Activated naive CD8-positive, alpha-beta T cell treated with anti-CD3 and anti-CD28 coated beads for 36 hours (primary cell): ENCODE measurements at regions not wholly inside any gene's neighbourhood (a gene's known extent, or its start where the extent isn't known, plus 50 kb on each side); places are given as distances from the start of the nearest gene placed in this dataset.

Experiments used
- DNase-seq: peaks from one replicate; pipeline ENCODE4 v3.0.0; 2021
- H3K27ac Mint-ChIP-seq: one replicate; pipeline ENCODE4 v1.8.0; 2022; ENCODE audit warnings: mild to moderate bottlenecking, moderate library complexity, mixed read lengths
- H3K27me3 Mint-ChIP-seq: one replicate; pipeline ENCODE4 v1.8.0; 2022; ENCODE audit warnings: mild to moderate bottlenecking, mixed read lengths
- H3K36me3 Mint-ChIP-seq: one replicate; pipeline ENCODE4 v1.8.0; 2021; ENCODE audit warnings: mild to moderate bottlenecking, mixed read lengths
- H3K4me1 Mint-ChIP-seq: one replicate; pipeline ENCODE4 v1.8.0; 2021; ENCODE audit warnings: mixed read lengths
- H3K4me3 Mint-ChIP-seq: one replicate; pipeline ENCODE4 v1.8.0; 2022; ENCODE audit warnings: mild to moderate bottlenecking, moderate library complexity, mixed read lengths
- H3K9me3 Mint-ChIP-seq: one replicate; pipeline ENCODE4 v1.8.0; 2022; ENCODE audit warnings: mixed read lengths

DNA sequence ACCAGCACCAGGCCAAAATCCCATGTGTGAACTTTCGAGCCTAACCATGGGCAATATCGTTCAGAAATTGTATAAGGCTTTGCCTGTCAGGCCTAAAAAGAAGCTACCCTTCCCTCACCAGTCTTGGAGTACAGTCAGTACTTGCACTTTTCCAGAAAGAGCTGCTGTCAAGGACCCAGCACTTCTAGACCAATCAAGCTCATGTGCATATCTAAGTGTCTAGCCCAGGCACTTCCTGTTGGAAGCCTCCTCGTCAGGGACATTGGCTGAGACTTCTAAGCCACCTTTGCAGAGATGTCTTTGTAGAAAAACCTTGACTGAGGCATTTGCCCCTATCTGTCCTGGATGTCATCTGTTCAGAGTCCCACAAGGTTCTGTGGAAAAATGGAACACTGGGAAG lies 1930.5 kb downstream of the EFNA5 start:
- Mint-ChIP-seq H3K27me3 (no peaks in the 10 kb centered on the region), H3K27ac (no peak overlapping the region), H3K4me1 (no peaks in the 10 kb centered on the region), H3K9me3 (peaks cover 6% of the 10 kb centered on the region), H3K36me3 (no peaks in the 10 kb centered on the region), H3K4me3 (no peak overlapping the region)
- DNase-seq: no peak

DNA sequence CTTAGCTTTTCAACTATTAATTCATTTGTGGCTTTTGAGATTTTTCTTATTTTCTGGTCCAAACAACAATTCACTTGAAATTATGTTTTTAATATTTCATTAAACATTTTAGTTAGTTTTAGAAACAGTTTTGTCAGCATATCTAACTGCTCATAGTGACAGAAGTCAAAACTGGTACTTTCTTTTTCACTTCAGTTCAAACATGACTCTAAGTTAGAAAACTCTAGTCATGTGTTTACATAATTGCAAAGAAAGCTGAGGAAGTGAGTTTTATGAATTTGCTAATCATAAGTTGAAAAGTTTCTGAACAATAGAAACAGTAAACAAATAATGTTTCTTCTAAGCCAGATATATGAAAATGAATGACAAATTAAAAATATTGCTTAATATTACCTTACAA lies 1931.0 kb downstream of the EFNA5 start:
- DNase-seq: no peak

DNA sequence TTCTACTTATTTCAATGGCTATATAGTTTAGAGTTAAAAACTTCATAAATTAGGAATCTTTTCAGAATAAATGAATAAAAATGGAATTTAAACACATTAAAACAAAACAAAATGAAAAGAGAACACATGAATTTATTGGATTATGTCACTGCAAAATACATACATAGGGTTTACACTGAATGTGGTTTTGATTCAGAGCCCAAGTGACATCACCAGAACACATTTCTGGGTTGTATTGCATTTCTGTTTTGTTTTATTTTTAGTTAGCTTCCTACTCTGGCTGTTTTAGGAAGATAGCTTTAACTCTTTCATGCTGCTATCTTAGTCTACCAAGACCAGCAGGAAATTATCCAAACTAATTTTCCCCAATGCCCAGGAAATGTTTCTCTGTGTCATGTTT lies 1935.0 kb downstream of the EFNA5 start:
- H3K36me3 Mint-ChIP-seq: no peaks in the 10 kb centered on the region
- H3K4me3 Mint-ChIP-seq: no peak overlapping the region
- peaks cover 3% of the 10 kb centered on the region for H3K9me3 Mint-ChIP-seq
- no peaks in the 10 kb centered on the region for H3K4me1 Mint-ChIP-seq
- no peaks in the 10 kb centered on the region for H3K27me3 Mint-ChIP-seq
- DNase-seq: no peak
- no peak overlapping the region for H3K27ac Mint-ChIP-seq

More for the DNA sequence above, 1931.0 kb downstream of the EFNA5 start:
- peaks cover 6% of the 10 kb centered on the region for H3K9me3 Mint-ChIP-seq
- no peaks in the 10 kb centered on the region for H3K27me3 Mint-ChIP-seq
- no peaks in the 10 kb centered on the region for H3K4me1 Mint-ChIP-seq
- H3K4me3 Mint-ChIP-seq: no peak overlapping the region
- no peaks in the 10 kb centered on the region for H3K36me3 Mint-ChIP-seq
- no peak overlapping the region for H3K27ac Mint-ChIP-seq

DNA sequence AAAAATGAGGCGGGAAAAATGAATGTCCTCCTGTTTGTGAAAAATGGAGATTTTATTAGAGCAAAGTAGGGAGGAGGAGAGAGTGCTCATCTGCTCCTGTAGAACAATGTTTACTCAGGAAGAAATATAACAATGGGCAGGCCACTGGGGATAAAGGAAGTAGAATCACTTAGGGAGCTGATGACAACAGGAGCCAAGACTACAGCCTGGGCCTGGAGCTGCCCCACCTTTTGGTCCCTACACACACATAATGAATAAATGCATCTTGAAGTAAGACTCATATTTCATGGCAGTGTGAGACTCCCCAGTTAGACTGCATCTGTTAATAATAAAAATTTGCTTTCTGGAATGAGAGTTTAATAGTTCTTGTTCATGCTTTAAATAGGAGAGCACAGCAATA lies 1939.8 kb downstream of the EFNA5 start:
- no peak for DNase-seq
- H3K4me1 Mint-ChIP-seq: no peaks in the 10 kb centered on the region
- no peaks in the 10 kb centered on the region for H3K27me3 Mint-ChIP-seq
- H3K4me3 Mint-ChIP-seq: no peak overlapping the region
- H3K27ac Mint-ChIP-seq: no peak overlapping the region
- H3K36me3 Mint-ChIP-seq: no peaks in the 10 kb centered on the region
- H3K9me3 Mint-ChIP-seq: peaks cover 2% of the 10 kb centered on the region

DNA sequence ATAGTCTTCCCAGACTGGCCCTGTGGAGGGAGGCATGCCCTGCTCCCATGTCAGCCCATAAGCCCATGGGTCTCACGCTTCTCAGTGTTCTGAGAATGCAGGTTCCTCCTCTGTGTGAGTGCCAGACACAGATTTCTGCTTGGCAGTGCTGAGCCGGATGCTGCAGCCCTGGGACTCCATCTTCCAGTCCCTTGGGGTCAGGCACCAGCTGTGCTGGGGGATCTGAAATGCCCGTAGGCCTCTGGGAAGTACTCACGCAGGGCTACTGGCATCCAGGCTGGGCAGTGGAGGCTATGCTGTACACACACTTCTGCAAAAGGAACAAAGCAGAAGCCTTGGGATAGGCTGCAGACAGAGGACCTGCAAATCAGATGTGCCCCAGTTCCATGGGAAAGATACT lies 1944.6 kb downstream of the EFNA5 start:
- Mint-ChIP-seq H3K4me3 (no peak overlapping the region), H3K36me3 (no peaks in the 10 kb centered on the region), H3K27me3 (no peaks in the 10 kb centered on the region), H3K9me3 (peaks cover 10% of the 10 kb centered on the region), H3K27ac (no peak overlapping the region), H3K4me1 (no peaks in the 10 kb centered on the region)
- no peak for DNase-seq

DNA sequence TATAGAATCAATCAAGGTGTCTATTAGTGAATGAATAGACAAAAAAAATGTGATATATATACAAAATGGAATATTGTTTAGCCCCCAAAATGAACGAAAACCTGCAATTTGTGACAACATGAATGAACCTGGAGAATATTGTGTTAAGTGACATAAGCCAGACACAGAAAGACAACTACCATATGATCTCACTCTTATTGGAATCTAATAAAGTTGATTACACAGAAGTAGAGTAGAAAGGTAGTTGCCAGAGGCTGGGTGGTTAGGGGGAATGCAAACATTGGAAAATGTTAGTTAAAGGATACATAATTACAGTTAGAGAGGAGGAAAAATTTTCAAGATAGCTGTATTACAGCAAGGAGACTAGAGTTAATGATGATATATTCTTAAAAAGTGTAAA lies 1962.3 kb downstream of the EFNA5 start:
- no peaks in the 10 kb centered on the region for H3K4me1 Mint-ChIP-seq

DNA sequence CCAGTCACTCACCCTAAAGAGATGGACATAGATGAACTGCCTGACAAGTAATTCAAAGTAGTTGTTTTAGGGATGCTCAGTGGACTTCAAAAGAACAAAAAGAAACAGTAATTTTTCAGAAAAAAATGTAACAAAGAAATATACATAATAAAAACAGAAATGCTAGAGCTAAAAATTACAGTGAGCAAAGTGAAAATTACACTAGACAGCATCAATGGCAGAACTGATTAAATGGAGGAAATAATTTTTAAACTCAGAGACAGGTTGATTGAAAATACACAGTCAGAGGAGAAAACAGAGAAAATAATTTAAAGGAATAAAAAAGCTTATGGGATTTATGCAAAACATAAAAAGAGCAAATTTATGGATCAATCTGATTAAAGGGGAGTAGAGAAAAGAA lies 1968.4 kb downstream of the EFNA5 start:
- Mint-ChIP-seq H3K4me3 (no peak overlapping the region), H3K36me3 (no peaks in the 10 kb centered on the region), H3K9me3 (peaks cover 17% of the 10 kb centered on the region)

More for the DNA sequence above, 1962.3 kb downstream of the EFNA5 start:
- no peak overlapping the region for H3K27ac Mint-ChIP-seq
- no peaks in the 10 kb centered on the region for H3K27me3 Mint-ChIP-seq
- no peaks in the 10 kb centered on the region for H3K36me3 Mint-ChIP-seq
- peaks cover 9% of the 10 kb centered on the region for H3K9me3 Mint-ChIP-seq
- H3K4me3 Mint-ChIP-seq: no peak overlapping the region
- no peak for DNase-seq

DNA sequence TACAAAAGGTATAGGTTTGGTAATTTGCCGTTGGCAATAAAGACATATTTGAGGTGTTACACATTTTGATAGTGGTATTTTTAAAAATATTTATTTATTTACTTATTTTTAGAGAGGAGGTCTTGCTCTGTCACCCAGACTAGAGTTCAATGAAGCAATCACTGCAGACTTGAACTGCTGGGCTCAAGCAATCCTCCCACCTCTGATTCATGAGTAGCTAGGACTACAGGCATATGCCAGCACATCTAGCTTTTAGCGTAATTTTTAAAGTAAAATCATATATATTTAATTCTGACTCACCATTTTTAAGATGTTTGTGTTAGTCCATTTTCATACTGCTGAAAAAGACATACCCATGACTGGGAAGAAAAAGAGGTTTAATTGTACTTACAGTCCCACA lies 1974.3 kb downstream of the EFNA5 start:
- Mint-ChIP-seq H3K4me3 (no peak overlapping the region), H3K27me3 (no peaks in the 10 kb centered on the region), H3K27ac (no peak overlapping the region), H3K36me3 (no peaks in the 10 kb centered on the region), H3K9me3 (peaks cover 5% of the 10 kb centered on the region), H3K4me1 (no peaks in the 10 kb centered on the region)
- no peak for DNase-seq

More for the DNA sequence above, 1968.4 kb downstream of the EFNA5 start:
- no peak for DNase-seq
- no peaks in the 10 kb centered on the region for H3K27me3 Mint-ChIP-seq
- H3K27ac Mint-ChIP-seq: no peak overlapping the region
- no peaks in the 10 kb centered on the region for H3K4me1 Mint-ChIP-seq

DNA sequence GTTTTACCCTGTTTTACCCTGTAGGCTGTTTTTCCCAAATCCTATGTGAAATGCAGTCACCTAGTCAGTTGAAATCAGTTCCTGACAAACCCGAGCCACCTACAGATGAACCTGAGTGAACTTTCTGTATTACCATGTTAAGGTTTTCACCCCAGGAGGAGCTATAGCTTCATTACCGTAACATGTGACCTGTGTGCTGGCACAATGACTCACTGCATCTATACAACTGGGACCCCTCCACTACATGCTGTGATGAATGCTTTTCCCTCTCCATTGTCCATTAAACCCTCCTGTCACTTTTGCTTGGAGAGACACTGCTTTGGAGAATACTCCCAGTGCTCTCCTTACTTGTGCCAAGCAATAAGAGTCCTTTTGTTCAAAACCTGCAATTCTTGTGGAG lies 1974.8 kb downstream of the EFNA5 start:
- H3K4me3 Mint-ChIP-seq: no peak overlapping the region
- H3K36me3 Mint-ChIP-seq: no peaks in the 10 kb centered on the region

DNA sequence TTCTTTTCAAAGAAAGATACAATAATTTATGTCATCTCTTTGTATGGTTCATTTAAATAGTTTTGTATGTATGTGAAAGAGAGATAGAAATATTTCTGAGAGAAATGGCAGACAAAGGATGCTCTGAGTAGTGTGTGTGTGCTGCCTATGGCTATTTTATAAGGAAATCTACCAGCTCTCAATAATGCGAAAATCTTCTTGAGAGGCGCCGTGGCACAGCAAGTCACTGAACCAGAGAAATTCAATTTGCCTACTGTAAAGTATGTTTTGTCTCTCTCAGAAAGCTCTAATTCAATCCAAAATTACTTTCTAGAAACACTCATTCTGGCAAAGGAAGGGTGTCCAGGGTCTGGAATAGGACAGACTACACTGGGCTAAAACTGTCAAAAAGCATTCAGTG lies 1981.1 kb downstream of the EFNA5 start:
- no peaks in the 10 kb centered on the region for H3K9me3 Mint-ChIP-seq
- H3K27me3 Mint-ChIP-seq: no peaks in the 10 kb centered on the region
- no peak overlapping the region for H3K27ac Mint-ChIP-seq
- no peak for DNase-seq
- H3K4me1 Mint-ChIP-seq: no peaks in the 10 kb centered on the region
- no peaks in the 10 kb centered on the region for H3K36me3 Mint-ChIP-seq
- H3K4me3 Mint-ChIP-seq: no peak overlapping the region

More for the DNA sequence above, 1974.8 kb downstream of the EFNA5 start:
- Mint-ChIP-seq H3K27ac (no peak overlapping the region), H3K27me3 (no peaks in the 10 kb centered on the region), H3K9me3 (peaks cover 2% of the 10 kb centered on the region), H3K4me1 (no peaks in the 10 kb centered on the region)
- no peak for DNase-seq

DNA sequence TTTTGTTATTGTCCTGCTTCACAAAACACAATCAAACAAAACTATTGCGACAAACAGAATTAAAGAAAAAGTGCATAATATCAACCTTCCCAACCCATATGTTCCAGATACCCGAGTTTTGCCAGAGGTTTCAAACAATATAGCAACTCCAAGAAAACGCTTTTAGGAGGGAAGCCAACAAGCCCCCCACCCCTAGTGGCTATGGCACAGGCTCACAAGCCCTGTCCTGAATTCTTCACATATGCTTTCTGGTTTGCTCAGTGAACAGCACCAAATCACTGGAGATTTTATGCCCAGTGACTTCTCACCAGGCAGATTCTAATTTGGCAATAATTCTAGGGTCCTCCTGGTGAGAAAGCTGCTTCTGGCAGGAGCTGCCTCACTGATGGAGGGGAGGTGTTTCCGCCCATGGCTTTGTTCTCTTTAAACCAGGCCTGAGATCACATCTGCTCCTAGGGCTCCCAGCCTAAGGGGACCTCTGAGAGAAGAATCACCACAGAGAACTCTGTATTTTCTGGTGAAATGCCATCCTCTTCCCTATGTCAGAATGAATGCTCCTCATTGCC lies 1982.4 kb downstream of the EFNA5 start:
- no peak overlapping the region for H3K4me3 Mint-ChIP-seq
- H3K27ac Mint-ChIP-seq: no peak overlapping the region
- no peaks in the 10 kb centered on the region for H3K4me1 Mint-ChIP-seq
- no peak for DNase-seq
- H3K27me3 Mint-ChIP-seq: no peaks in the 10 kb centered on the region
- no peaks in the 10 kb centered on the region for H3K36me3 Mint-ChIP-seq
- no peaks in the 10 kb centered on the region for H3K9me3 Mint-ChIP-seq

DNA sequence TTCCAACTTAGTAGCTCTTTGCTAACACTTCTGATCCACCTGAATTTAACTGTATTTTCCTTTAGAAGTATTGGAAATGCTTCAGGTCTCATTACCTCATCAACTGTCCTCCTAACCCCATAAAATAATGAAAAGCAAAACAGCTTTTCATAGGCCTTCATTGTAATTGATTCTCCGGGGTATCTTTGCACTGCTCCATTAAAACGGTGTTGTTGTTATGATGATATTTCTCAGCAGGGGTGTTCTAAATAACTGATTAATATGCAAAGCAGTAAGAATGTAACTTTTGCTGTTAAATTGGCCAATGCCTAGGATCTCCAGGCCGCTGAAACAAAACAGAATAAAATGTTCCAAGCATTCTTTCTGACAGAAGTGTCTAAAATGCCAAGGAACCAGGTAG lies 1983.2 kb downstream of the EFNA5 start:
- Mint-ChIP-seq H3K27me3 (no peaks in the 10 kb centered on the region), H3K9me3 (peaks cover 1% of the 10 kb centered on the region), H3K36me3 (no peaks in the 10 kb centered on the region), H3K4me3 (no peak overlapping the region), H3K4me1 (no peaks in the 10 kb centered on the region), H3K27ac (no peak overlapping the region)
- DNase-seq: no peak

DNA sequence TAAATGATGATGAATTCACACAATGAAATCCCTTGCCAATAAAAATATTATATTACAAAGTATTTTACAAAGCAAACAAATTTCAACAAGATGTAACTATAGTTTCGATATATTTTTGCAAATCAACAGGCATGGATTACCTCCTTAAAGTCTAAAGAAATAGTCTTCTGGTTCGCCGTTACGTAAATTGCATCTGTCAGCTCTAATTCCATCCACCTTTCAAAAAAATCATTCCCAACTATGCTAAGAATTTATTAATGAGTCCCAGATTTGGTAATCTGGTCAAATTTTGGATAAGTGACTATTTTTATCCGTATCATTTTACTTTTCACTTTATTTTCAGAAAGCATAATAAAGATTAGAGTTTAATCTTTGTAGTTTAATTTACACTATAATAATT lies 1984.9 kb downstream of the EFNA5 start:
- H3K36me3 Mint-ChIP-seq: no peaks in the 10 kb centered on the region
- H3K27ac Mint-ChIP-seq: no peak overlapping the region
- no peak overlapping the region for H3K4me3 Mint-ChIP-seq
- no peaks in the 10 kb centered on the region for H3K4me1 Mint-ChIP-seq
- no peak for DNase-seq
- H3K27me3 Mint-ChIP-seq: no peaks in the 10 kb centered on the region
- peaks cover 1% of the 10 kb centered on the region for H3K9me3 Mint-ChIP-seq

DNA sequence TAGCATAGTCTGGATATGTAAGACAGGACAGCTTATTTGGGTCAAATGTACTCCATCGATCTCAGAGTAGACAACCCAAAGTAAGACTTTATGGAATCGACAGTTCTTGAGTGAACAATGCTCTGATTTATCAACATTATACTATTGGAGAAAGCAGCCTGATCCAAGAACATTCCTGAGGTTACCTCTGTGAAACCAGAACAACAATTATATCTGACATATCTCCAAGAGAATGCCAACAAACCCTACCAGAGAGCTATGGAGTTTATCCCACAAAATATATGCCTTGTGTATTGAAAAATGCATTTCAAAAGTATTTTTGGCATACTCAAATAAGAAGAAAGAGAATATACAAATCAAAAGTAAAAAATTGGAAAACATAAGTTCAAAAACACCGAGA lies 1985.9 kb downstream of the EFNA5 start:
- H3K36me3 Mint-ChIP-seq: no peaks in the 10 kb centered on the region
- DNase-seq: no peak
- no peaks in the 10 kb centered on the region for H3K4me1 Mint-ChIP-seq
- H3K27ac Mint-ChIP-seq: no peak overlapping the region
- peaks cover 1% of the 10 kb centered on the region for H3K9me3 Mint-ChIP-seq
- no peaks in the 10 kb centered on the region for H3K27me3 Mint-ChIP-seq
- H3K4me3 Mint-ChIP-seq: no peak overlapping the region

DNA sequence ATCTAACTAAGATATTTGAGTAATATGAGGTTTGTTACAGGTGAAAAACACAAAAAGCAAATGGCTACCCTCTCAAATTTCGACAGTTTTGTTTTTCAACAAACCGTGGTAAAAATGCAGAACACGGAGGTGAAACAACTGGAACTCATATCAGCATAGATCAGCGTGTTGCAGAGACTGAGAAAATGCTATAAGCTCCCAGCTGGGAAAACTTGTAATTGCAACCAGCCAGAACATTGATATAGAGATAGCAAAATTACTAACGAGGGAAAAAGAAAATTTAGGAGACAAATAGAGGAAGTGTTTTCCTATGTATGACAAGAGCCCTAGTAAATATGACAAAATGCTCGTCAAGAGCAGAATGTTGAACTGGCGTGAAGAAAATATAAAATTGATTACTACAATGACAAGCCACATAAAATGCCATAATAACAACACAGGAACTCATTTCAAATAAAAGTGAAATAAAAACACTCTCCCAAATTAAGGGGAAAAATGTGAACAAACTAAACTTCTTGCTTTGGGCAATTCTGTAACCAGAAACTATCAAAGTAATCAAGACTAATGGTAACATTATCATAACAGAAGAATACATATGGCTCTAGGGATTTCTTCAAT lies 1989.8 kb downstream of the EFNA5 start:
- H3K4me3 Mint-ChIP-seq: no peak overlapping the region
- H3K27me3 Mint-ChIP-seq: no peaks in the 10 kb centered on the region
- no peaks in the 10 kb centered on the region for H3K4me1 Mint-ChIP-seq
- no peak overlapping the region for H3K27ac Mint-ChIP-seq
- no peaks in the 10 kb centered on the region for H3K36me3 Mint-ChIP-seq
- peaks cover 1% of the 10 kb centered on the region for H3K9me3 Mint-ChIP-seq
- DNase-seq: no peak

DNA sequence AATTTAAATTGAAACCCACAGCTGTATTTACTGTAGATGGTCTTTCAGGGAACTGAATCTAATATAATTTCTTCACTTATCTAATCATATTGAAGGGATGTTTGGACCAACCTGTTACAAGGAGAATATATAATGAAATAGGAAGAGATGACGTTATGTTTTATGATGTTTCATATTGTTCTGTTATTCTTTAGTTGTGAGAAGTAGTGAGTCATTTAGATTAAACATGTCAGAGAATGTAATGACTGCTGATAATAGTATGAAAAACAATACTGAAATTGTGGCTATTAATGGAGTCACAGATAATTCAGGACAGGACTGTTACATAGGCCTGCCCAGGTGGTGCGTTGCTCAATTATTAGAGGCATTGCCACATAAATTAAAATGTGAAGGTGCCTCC lies 1993.4 kb downstream of the EFNA5 start:
- no peaks in the 10 kb centered on the region for H3K27me3 Mint-ChIP-seq
- H3K36me3 Mint-ChIP-seq: no peaks in the 10 kb centered on the region
- DNase-seq: no peak
- H3K27ac Mint-ChIP-seq: no peak overlapping the region
- H3K9me3 Mint-ChIP-seq: no peaks in the 10 kb centered on the region
- no peak overlapping the region for H3K4me3 Mint-ChIP-seq
- no peaks in the 10 kb centered on the region for H3K4me1 Mint-ChIP-seq
